ENCODE measurements at regions not wholly inside any gene's neighbourhood (a gene's known extent, or its start where the extent isn't known, plus 50 kb on each side); places are given as distances from the start of the nearest gene placed in this dataset.

- no peak for TF ChIP-seq PBX2 (CRISPR knock-in tag; IDR thresholded peaks at IDR 0.05; ENCODE audit: low read depth)
- TF ChIP-seq PBX2 (tag; conservative IDR thresholded peaks at IDR 0.05; ENCODE audit: low read depth) = no peak
- TF ChIP-seq SRSF3 (IDR thresholded peaks at IDR 0.05; ENCODE audit: insufficient read depth, low read length) = no peak
- no peak overlapping the region for H2AFZ ChIP-seq (ENCODE audit: low read depth, low read length)
- intact Hi-C loops (cut with micrococcal nuclease) = no loop called here
- no peak overlapping the region for H3K4me2 ChIP-seq (ENCODE audit: insufficient read depth, low read length)
- CTCF ChIA-PET (ENCODE audit: low intra/inter-chr PET ratio) = no interaction called here
- no peaks in the 10 kb centered on the region for H3K27me3 ChIP-seq (ENCODE audit: control insufficient read depth in 2 of 2, insufficient read depth in 2 of 2, low read length in 2 of 2)
- no TSS peak for BruUV-seq (replicated peaks)
- H3K27ac ChIP-seq (ENCODE audit: extremely low read depth, low read depth, low read length) = no peak overlapping the region
- in situ Hi-C loops (cut with MboI) = no loop called here
- no peak overlapping the region for H3K4me3 ChIP-seq
- no peaks in the 10 kb centered on the region for H3K9me3 ChIP-seq (replicated peaks; ENCODE audit: control insufficient read depth, insufficient read depth, low read depth, low read length)
- POLR2A ChIA-PET = interaction anchor here (0.6 kb wide), 1 partner anchor 13 kb away, joined by 3 read pairs; no protein-coding TSS in a partner anchor
- 0% methylated on average over 3 of the region's 3 CpGs for WGBS (ENCODE audit: insufficient coverage, low coverage, missing lambda C conversion rate)
- DNase-seq (ENCODE audit: extremely low read depth in 1 of 4, low spot score in 3 of 4) (no peak), ATAC-seq (no peak), FAIRE-seq (no peak)
- H3K4me1 ChIP-seq (replicated peaks in 1 of 2; ENCODE audit: control insufficient read depth in 2 of 2, insufficient read depth in 2 of 2, low read length in 2 of 2) = no peaks in the 10 kb centered on the region
- H4K20me1 ChIP-seq (replicated peaks; ENCODE audit: control insufficient read depth, insufficient read depth, low read length) = no peaks in the 10 kb centered on the region
- H3K36me3 ChIP-seq (ENCODE audit: control insufficient read depth, insufficient read depth, low read length) = no peaks in the 10 kb centered on the region
- H3K9ac ChIP-seq (ENCODE audit: insufficient read depth in 1 of 2, low read depth in 2 of 2, low read length in 2 of 2) = no peak overlapping the region
- H3K9me1 ChIP-seq (ENCODE audit: control insufficient read depth, insufficient read depth, low read length) = no peaks in the 10 kb centered on the region
- H3K79me2 ChIP-seq (ENCODE audit: control insufficient read depth, insufficient read depth, low read length) = no peaks in the 10 kb centered on the region
These were observed 135.0 kb downstream of the TAF11L14 start for GRCh38 chr5:17769277-17769676.

GRCh38 chr5:17772232-17772631 is 138.0 kb downstream of the TAF11L14 start:
- Histone ChIP-seq H3K4me2 (ENCODE audit: insufficient read depth, low read length) (no peak overlapping the region), H3K27ac (ENCODE audit: extremely low read depth, low read depth, low read length) (no peak overlapping the region), H3K79me2 (ENCODE audit: control insufficient read depth, insufficient read depth, low read length) (no peaks in the 10 kb centered on the region), H4K20me1 (replicated peaks; ENCODE audit: control insufficient read depth, insufficient read depth, low read length) (no peaks in the 10 kb centered on the region), H3K9ac (ENCODE audit: insufficient read depth in 1 of 2, low read depth in 2 of 2, low read length in 2 of 2) (no peak overlapping the region), H3K36me3 (ENCODE audit: control insufficient read depth, insufficient read depth, low read length) (no peaks in the 10 kb centered on the region), H3K4me3 (no peak overlapping the region), H3K9me1 (ENCODE audit: control insufficient read depth, insufficient read depth, low read length) (no peaks in the 10 kb centered on the region), H3K9me3 (replicated peaks; ENCODE audit: control insufficient read depth, insufficient read depth, low read depth, low read length) (no peaks in the 10 kb centered on the region), H3K27me3 (ENCODE audit: control insufficient read depth in 2 of 2, insufficient read depth in 2 of 2, low read length in 2 of 2) (no peaks in the 10 kb centered on the region), H2AFZ (ENCODE audit: low read depth, low read length) (no peak overlapping the region), H3K4me1 (replicated peaks in 1 of 2; ENCODE audit: control insufficient read depth in 2 of 2, insufficient read depth in 2 of 2, low read length in 2 of 2) (no peaks in the 10 kb centered on the region)
- FAIRE-seq (no peak), ATAC-seq (no peak), DNase-seq (ENCODE audit: extremely low read depth in 1 of 4, low spot score in 3 of 4) (no peak)
- BruUV-seq (replicated peaks) = no TSS peak
- in situ Hi-C loops (cut with MboI) = no loop called here
- intact Hi-C loops (cut with micrococcal nuclease) = no loop called here
- ChIA-PET POLR2A (no interaction called here), CTCF (ENCODE audit: low intra/inter-chr PET ratio) (no interaction called here)
- WGBS (ENCODE audit: insufficient coverage, low coverage, missing lambda C conversion rate) = 1% methylated on average over 6 of the region's 6 CpGs
- TF ChIP-seq KLF6 (CRISPR knock-in tag; IDR thresholded peaks at IDR 0.05; ENCODE audit: borderline replicate concordance) (no peak), ZC3H8 (IDR thresholded peaks at IDR 0.05) (no peak), GATA2 (CRISPR knock-in tag; IDR thresholded peaks at IDR 0.05) (no peak), NELFE (IDR thresholded peaks at IDR 0.05; ENCODE audit: insufficient read depth, insufficient read length) (no peak), YBX1 (IDR thresholded peaks at IDR 0.05) (no peak), CCAR2 (IDR thresholded peaks at IDR 0.05; ENCODE audit: low read depth, low read length) (no peak), BRD9 (IDR thresholded peaks at IDR 0.05; ENCODE audit: low read depth, partially characterized antibody) (no peak), SIRT6 (IDR thresholded peaks at IDR 0.05; ENCODE audit: low read depth, low read length) (no peak), DPF2 (IDR thresholded peaks at IDR 0.05) (no peak), MECOM (CRISPR knock-in tag; IDR thresholded peaks at IDR 0.05) (no peak), SAFB (IDR thresholded peaks at IDR 0.05; ENCODE audit: borderline replicate concordance, low read depth, low read length) (no peak), NCOR1 (IDR thresholded peaks at IDR 0.05) (no peak), THAP7 (CRISPR knock-in tag; IDR thresholded peaks at IDR 0.05) (no peak)
